Adipocyte (in vitro differentiated cells): ENCODE measurements at regions not wholly inside any gene's neighbourhood (a gene's known extent, or its start where the extent isn't known, plus 50 kb on each side); places are given as distances from the start of the nearest gene placed in this dataset.

ENCODE experiments used
- DNase-seq: peaks from one replicate; pipeline ENCODE4 v3.0.0-alpha.2; 2015; ENCODE audit warnings: low read depth
- H3K27me3 ChIP-seq: replicated peaks from 2 replicates; pipeline ENCODE4 v1.7.0; 2013; ENCODE audit warnings: mild to moderate bottlenecking, low read length, moderate library complexity; ENCODE audit not compliant: control insufficient read depth, insufficient read depth
- H3K36me3 ChIP-seq: 2 replicates; pipeline ENCODE4 v1.7.0; 2013; ENCODE audit warnings: low read length, mild to moderate bottlenecking, moderate library complexity; ENCODE audit not compliant: control insufficient read depth, insufficient read depth, severe bottlenecking
- H3K4me1 ChIP-seq: 2 replicates; pipeline ENCODE4 v1.7.0; 2013; ENCODE audit warnings: mild to moderate bottlenecking, low read length, moderate library complexity; ENCODE audit not compliant: control insufficient read depth, insufficient read depth
- H3K4me3 ChIP-seq: 2 replicates; pipeline ENCODE4 v1.7.0; 2013; ENCODE audit warnings: mild to moderate bottlenecking, low read length, moderate library complexity
- H3K9ac ChIP-seq: 2 replicates; pipeline ENCODE4 v1.7.0; 2013; ENCODE audit warnings: mild to moderate bottlenecking, low read length, moderate library complexity
- H3K9me3 ChIP-seq: 2 replicates; pipeline ENCODE4 v1.7.0; 2013; ENCODE audit warnings: mild to moderate bottlenecking, low read length, moderate library complexity; ENCODE audit not compliant: control insufficient read depth

DNA sequence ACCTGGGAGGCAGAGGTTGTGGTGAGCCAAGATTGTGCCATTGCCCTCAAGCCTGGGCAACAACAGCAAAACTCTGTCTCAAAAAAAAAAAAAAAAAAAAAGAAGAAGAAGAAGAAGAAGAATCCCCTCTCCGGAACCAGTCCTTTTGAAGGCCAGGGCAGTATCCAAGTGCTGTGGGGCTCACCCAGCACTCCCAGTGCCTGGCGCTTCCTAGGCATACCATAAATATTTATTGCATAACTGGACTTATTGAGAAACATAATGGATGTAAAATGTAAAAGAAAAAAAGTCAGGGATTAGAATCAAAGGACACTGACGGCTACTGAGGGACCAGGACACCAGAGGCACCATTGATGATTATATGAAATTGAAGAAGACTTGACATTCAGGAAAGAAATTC lies 162.1 kb upstream of the KIT start:
- H3K4me3 ChIP-seq = no peak overlapping the region
- H3K27me3 ChIP-seq = no peaks in the 10 kb centered on the region
- H3K4me1 ChIP-seq = peaks cover 14% of the 10 kb centered on the region
- no peaks in the 10 kb centered on the region for H3K9me3 ChIP-seq
- no peaks in the 10 kb centered on the region for H3K36me3 ChIP-seq
- no peak overlapping the region for H3K9ac ChIP-seq
- no peak for DNase-seq

DNA sequence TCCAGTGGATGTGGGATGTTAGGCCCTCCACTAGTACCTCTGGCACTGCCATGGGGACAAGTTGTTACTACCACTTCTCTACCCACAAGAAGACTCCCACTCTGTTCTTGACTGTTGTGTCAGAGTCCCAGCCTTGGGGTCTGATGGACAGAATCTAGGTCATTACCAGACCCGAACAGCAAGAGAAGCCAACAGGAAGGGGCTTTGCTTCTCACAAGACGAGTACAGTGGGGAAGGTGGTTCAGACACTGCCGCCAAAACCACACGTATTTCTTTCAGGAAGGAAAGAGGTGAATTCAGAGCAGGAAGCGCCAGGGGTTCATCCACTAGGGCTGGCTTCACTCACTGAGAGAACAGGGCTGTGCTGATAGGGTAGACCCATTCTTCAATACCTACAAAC lies 161.3 kb upstream of the KIT start:
- Histone ChIP-seq H3K4me1 (peaks cover 14% of the 10 kb centered on the region), H3K4me3 (no peak overlapping the region), H3K36me3 (no peaks in the 10 kb centered on the region), H3K27me3 (no peaks in the 10 kb centered on the region), H3K9ac (no peak overlapping the region), H3K9me3 (no peaks in the 10 kb centered on the region)
- DNase-seq = no peak

DNA sequence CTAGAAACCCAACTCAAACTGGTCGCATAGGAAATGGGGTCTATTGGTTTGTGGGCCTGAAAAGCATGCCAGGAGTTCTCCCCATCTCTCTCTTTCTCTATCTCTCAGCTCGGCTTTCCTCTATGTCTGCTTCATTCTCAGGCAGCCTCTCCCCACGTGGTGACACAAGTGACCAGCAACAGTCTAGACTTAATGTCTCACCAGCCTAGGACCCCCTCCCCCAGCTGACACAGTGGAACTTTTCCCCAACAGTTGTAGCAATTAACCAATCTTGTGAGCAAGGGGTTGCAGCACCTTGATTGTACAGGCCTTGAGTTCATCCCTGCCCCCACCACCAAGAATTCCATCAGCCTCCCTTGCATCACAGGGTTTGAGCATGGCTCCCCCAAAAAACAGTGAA lies 159.8 kb upstream of the KIT start:
- H3K4me1 ChIP-seq = peaks cover 14% of the 10 kb centered on the region
- H3K9ac ChIP-seq = no peak overlapping the region
- no peaks in the 10 kb centered on the region for H3K9me3 ChIP-seq
- no peaks in the 10 kb centered on the region for H3K36me3 ChIP-seq
- no peak for DNase-seq
- H3K27me3 ChIP-seq = no peaks in the 10 kb centered on the region
- H3K4me3 ChIP-seq = no peak overlapping the region

GRCh38 chr4:54498661-54499111 lies 159.1 kb upstream of the KIT start:
- H3K27me3 ChIP-seq = no peaks in the 10 kb centered on the region
- H3K36me3 ChIP-seq = no peaks in the 10 kb centered on the region
- peaks cover 14% of the 10 kb centered on the region for H3K4me1 ChIP-seq
- H3K4me3 ChIP-seq = no peak overlapping the region
- H3K9me3 ChIP-seq = no peaks in the 10 kb centered on the region
- no peak overlapping the region for H3K9ac ChIP-seq
- peak; percentile 62 for DNase-seq

- H3K4me3 ChIP-seq = no peak overlapping the region
- H3K9ac ChIP-seq = no peak overlapping the region
- H3K4me1 ChIP-seq = peaks cover 14% of the 10 kb centered on the region
- H3K36me3 ChIP-seq = no peaks in the 10 kb centered on the region
- DNase-seq = peak; percentile 16
- H3K9me3 ChIP-seq = no peaks in the 10 kb centered on the region
- no peaks in the 10 kb centered on the region for H3K27me3 ChIP-seq
Measured at GRCh38 chr4:54499308-54500074, 158.3 kb upstream of the KIT start.

GRCh38 chr4:54505362-54505761 lies 152.4 kb upstream of the KIT start:
- H3K36me3 ChIP-seq = no peaks in the 10 kb centered on the region
- H3K4me1 ChIP-seq = no peaks in the 10 kb centered on the region
- no peaks in the 10 kb centered on the region for H3K27me3 ChIP-seq
- peaks cover 11% of the 10 kb centered on the region for H3K9me3 ChIP-seq
- DNase-seq = no peak
- no peak overlapping the region for H3K9ac ChIP-seq
- no peak overlapping the region for H3K4me3 ChIP-seq

DNA sequence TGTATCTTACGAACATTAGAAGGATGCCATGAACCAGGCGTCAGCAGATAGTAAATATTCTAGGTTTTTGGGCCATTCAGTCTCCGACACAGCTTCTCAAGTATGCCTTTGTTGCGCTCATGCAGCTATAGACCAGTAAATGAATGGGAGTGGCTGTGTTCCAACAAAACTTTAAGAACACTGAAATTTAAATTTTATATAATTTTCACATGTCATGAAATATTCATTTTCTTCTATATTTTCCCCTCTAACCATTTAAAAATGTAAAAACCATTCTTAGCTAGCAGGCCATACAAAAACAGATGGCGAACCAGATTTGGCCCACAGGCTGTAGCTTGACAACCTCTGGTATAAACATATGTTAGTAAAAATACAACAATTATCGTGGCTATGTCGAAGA lies 151.8 kb upstream of the KIT start:
- H3K4me1 ChIP-seq = no peaks in the 10 kb centered on the region
- peaks cover 11% of the 10 kb centered on the region for H3K9me3 ChIP-seq
- H3K27me3 ChIP-seq = no peaks in the 10 kb centered on the region
- no peak overlapping the region for H3K4me3 ChIP-seq
- no peak for DNase-seq
- no peak overlapping the region for H3K9ac ChIP-seq
- H3K36me3 ChIP-seq = no peaks in the 10 kb centered on the region

- Histone ChIP-seq H3K9ac (no peak overlapping the region), H3K36me3 (no peaks in the 10 kb centered on the region), H3K27me3 (no peaks in the 10 kb centered on the region), H3K4me1 (peaks cover 19% of the 10 kb centered on the region), H3K9me3 (peaks cover 11% of the 10 kb centered on the region), H3K4me3 (no peak overlapping the region)
- no peak for DNase-seq
Measured at GRCh38 chr4:54509057-54509456, 148.7 kb upstream of the KIT start.

DNA sequence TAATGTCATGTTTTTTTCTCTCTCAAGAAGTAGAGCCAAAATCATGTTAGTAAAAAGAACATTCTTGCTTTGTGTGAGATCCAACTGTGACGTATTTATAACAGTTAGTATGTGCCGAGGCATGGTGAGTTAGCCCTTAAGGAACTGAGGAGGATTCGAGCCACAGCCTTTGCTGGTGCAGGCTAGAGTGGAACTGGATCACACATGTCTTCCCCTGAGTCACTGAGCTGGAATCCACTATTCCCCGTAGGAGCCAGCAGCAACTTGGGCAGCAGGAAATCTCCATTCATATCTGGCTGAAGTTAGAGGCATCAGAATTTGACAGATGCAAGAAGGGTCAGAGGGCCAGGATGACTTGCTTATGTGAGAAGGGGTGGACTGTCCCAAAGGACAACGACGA lies 144.6 kb upstream of the KIT start:
- Histone ChIP-seq H3K9ac (no peak overlapping the region), H3K36me3 (no peaks in the 10 kb centered on the region), H3K4me1 (peaks cover 29% of the 10 kb centered on the region), H3K27me3 (no peaks in the 10 kb centered on the region), H3K9me3 (no peaks in the 10 kb centered on the region), H3K4me3 (no peak overlapping the region)
- peak; percentile 82 for DNase-seq

DNA sequence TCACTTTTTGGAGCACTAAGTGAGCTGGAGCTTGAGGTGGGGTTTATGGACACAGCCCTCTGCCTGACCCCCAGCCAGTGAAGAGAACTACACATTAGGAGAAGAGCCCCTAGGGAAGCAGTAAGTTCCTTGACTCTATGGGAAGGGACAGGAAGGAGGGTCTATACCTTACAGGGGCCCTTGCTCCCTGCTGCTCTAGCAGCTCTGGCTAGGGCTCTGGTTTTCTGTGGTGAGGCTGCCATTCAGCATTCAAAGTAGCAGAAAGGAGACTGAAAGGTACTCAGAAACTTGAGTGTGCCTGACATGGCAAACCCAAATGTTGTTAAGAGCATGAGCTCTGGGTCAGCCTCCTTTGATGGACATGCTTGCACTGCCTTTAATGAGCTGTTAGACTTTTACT lies 144.0 kb upstream of the KIT start:
- H3K27me3 ChIP-seq = no peaks in the 10 kb centered on the region

GRCh38 chr4:54516556-54517215 lies 141.1 kb upstream of the KIT start:
- Histone ChIP-seq H3K27me3 (no peaks in the 10 kb centered on the region), H3K4me3 (no peak overlapping the region), H3K4me1 (peaks cover 29% of the 10 kb centered on the region), H3K9ac (no peak overlapping the region), H3K36me3 (no peaks in the 10 kb centered on the region), H3K9me3 (no peaks in the 10 kb centered on the region)
- DNase-seq = no peak

More for the DNA sequence above, 144.0 kb upstream of the KIT start:
- Histone ChIP-seq H3K4me3 (no peak overlapping the region), H3K4me1 (peaks cover 29% of the 10 kb centered on the region), H3K9me3 (no peaks in the 10 kb centered on the region), H3K9ac (no peak overlapping the region), H3K36me3 (no peaks in the 10 kb centered on the region)
- no peak for DNase-seq
